UCSD-AML1 (cell line): ENCODE measurements at regions not wholly inside any gene's neighbourhood (a gene's known extent, or its start where the extent isn't known, plus 50 kb on each side); places are given as distances from the start of the nearest gene placed in this dataset.
"Not testable (repeated sequence)": the region's sequence is repeated elsewhere in the genome, so short reads cannot be mapped to it uniquely, and the experiment has no call there.

Experiments
- DNase-seq: peaks from one replicate; lab custom pipeline; 2025; ENCODE audit not compliant: unreplicated experiment; lab: John Stamatoyannopoulos, UW

DNA sequence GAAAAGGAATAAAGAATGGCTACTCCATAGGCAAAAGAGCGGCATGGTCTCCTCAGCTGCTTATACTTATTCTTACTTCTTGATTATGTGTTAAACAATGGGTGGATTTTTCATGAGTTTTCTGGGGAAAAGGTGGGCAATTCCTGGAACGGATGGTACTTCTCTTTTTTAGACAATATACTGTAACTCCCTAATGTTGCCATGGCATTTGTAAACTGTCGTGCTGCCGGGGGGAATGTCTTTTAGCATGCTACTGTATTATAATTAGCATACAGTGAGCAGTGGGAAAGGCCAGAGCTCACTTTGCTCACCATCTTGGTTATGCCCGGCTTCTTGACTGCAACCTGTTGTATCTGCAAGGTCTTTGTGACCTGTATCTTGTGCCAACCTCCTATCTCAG lies 372.1 kb upstream of the AKR1E2 start:
- no peak for DNase-seq

DNA sequence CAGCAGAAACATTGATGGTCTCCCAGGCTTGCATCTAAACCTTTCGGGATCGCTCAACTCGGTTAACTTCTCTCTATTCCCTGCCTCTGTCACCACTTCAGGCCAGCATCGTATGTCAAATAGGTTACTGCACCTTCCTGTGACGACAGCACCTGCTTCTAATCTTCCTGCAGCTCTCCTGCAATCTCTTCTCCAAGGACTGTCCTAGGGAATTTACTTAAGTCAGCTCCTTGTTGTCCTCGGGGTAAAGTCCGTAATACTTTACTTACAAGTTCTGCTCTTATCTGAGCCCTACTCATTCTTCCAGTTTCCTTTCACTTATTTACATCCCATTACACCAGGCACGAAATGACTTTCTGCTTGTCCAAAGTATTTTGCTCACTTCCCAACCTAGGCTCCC lies 372.7 kb upstream of the AKR1E2 start:
- DNase-seq: no peak

DNA sequence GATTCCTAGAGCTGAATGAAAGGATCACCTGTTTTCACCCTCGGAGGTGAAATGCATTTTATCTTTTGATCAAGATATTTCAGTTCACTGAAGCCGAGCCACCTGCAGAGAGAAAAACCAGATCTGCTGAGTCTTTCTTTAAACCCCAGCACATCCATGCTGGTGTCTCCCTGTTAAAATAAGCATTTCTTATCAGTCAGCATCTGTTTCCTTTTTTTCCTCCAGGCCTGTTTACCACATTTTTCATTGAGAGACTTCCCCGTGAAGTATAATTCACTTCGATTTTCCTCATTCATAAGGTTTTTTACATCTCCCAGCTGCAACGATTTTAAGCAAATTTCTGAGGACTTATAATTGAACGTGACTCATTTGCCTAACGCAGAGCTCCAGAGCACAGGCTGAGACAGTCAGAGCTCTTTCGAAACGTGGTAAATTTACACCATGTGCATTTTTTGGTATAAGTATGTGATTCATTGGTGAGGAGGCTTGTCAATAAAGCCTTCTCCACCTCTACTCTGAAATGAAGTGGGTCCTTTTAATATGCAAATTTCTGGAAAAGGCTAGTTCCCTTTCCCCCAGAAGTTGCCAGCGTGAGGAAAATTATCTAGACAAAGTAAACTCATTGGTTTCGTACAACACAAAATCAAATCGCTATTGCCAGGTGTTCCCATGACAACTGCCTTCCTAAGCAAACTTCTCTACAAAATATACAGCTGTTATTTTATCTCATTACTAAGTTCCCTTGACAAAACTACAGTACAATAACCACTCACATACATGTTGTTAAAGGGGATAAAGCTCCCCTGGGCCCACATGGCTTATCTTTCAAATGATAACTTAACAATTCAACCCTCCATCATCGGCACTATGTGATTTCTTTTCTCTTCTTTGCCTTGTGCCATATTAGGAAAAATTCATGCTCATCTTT lies 374.8 kb upstream of the AKR1E2 start:
- DNase-seq: no peak

DNA sequence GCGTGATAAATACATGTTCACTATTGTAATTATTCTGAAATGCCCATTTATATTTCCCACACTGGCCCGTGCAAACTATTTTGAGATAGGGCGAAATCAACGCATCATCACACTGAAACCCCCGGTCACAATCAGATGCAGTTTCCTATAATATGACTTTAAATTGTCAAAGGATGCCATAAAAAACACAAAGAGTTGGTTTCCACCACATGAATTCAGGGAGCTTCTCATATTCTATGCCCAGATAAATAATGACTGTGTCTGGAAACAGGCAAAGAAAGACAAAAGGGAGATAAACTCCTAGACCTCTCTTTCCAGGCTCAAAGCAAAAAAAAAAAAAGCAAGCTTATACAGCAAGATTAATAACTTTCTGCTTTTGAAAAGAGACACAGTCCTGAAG lies 375.8 kb upstream of the AKR1E2 start:
- no peak for DNase-seq

DNA sequence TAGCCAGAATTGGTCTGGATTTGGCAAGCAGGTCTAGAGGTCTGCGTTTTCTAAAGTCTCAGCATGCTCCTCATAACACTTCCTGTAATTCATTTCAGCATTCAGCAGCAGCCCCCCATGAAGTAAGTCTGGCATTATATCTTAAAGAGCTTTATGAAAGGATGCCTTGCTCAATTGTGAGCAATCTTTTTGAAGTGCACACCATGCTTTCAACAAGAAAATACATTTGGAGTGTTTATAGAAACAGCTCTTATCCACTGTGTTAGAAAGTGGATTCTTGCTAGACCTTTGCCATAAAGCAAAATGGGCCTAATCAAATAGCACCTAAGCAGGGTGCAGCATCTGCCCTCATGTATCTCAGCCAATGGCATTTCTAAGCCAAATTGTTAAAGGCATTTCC lies 378.0 kb upstream of the AKR1E2 start:
- no peak for DNase-seq

DNA sequence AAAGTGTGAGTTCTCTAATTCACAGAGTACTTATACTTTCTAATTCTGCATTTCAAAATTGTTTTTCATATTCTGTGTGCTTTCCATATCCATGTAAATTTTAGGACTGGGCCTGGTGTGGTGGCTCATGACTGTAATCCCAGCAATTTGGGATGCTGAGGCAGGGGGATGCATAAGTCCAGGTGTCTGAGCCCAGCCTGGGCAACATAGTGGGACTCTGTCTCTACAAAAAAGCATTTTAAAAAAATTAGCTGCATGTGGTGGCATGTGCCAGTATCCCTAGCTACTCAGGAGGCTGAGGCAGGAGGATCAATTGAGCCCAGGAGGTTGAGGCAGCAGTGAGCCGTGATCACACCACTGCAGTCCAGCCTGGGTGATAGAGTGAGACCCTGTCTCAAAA lies 382.6 kb upstream of the AKR1E2 start:
- no peak for DNase-seq

DNA sequence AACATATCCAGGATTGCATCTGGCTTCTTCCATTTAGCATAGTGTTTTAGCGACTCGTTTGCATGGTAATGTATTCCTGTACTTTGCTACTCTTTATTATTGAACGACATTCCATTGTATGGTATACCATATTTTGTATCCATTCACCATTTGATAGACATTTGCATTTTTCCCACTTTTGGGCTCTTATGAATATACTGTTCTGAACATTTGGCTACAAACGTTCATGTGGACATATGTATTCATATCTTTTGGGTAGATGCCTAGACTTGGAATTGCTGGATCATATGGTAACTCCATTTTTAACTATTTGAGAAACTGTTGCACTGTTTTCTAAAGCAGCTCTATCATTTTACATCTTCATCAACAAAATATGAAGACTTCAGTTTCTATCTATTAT lies 383.7 kb upstream of the AKR1E2 start:
- no peak for DNase-seq

DNA sequence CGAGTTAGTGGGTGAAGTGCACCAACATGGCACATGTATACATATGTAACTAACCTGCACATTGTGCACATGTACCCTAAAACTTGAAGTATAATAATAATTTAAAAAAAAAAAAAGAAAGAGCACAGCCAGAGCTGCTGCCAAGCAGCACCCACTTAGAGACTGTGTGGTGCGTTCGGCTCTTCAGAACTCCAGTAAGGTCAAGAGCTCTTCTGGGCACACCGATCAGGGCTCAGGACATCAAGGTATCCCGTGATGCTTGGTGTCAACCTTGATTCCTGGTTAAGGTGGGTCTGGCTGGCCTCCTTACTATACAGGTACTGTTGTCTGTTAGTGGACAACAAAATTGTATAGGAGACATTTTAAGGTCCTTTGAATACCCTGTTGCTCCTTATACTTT lies 385.7 kb upstream of the AKR1E2 start:
- DNase-seq: no peak

DNA sequence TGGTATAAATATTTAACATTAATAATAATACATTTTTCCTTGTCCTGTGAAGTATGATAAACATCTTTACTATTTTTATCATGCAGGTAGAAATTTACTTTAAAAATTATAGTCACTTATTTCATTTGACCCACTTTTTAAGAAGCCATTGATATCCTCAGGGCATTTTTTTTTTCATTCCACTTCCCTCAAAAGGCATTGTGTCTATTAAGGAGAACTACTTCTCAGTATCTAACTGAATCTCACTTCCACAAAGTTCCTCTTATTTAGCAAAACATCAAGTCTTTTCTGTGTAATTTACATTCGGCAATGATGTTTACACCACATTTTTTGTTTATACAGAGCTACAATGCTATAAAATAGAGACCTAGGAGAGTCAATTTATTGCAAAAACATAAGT lies 388.2 kb upstream of the AKR1E2 start:
- no peak for DNase-seq

DNA sequence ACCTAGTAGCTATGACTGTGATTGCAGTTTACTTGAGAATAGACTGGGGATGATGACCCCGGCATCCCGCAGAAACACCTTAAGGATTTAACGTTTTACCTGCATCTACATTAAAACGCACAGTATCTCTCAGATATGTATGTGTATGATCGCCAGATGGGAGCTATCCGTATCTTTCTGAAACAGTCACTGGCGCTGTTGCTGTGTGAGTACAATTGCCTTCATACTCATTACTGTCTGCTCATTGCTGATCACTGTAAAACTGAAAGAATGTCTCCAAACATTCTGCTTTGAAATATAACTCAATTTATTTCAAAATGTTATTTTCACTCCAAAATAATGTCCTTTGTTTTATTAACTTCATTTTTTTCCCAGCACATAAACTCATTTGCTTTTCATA lies 388.9 kb upstream of the AKR1E2 start:
- no peak for DNase-seq

DNA sequence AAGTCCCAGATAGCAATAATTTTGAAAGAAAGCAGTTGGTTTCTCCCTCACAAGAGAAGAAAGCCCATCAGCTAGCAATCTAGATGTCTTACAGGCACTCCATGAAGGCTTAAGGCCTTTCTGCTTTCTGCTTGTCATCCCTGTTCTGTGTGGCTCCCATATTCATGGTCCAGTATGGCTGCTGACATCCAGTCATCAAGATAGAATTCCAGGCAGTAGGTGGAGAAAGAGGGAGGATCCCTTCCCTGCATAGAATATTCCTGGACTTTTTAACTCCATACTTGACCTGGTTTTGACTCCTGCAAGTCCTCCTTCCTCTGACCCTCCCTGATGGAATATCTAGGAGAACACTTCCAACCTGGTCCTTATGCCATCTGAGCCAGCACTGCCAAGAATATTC lies 389.9 kb upstream of the AKR1E2 start:
- DNase-seq: no peak

DNA sequence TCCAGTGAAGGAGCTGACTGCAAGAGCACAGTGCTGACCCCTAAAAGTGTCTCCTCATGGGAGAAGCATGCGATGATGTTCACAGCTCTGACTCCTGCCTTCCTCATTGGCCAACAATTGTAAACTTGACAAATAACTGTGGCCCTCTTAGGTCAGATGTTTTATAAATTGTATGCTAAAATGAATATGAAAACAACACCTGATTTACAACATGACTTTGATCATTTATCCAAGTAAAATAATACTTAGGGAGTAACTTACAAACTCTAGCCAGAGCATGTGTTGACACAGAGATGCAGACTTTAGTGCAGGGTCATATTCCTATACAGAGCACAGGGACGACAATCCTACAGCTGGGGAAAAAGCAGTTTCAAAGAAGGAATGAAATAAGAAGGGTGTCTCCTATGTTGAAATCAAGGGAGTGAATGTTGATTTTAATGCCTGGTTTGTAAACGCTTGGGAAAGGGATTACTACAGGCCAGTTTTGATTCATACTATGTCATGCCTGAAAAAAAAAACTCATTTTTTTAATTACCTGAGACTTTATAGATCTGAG lies 391.4 kb upstream of the AKR1E2 start:
- DNase-seq: no peak

DNA sequence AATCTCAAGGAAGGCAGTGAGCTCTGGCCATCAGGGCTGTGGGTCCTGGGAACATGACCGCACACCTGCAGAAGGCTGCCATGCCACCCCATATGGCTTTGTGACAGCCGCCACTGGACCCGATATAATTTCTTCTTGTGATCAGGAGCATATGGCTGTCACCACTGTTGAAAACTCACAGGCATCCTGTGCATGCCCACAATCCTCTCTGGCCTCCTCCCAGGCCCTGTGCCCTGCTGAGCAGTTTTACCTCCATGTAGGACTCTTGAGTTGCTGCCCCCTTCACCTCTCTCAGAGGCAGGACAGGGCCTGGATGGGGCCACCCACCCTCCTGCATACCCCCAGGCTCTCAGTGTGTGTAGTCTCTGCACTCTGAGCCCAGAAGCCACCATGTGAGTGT lies 391.9 kb upstream of the AKR1E2 start:
- DNase-seq: no peak

DNA sequence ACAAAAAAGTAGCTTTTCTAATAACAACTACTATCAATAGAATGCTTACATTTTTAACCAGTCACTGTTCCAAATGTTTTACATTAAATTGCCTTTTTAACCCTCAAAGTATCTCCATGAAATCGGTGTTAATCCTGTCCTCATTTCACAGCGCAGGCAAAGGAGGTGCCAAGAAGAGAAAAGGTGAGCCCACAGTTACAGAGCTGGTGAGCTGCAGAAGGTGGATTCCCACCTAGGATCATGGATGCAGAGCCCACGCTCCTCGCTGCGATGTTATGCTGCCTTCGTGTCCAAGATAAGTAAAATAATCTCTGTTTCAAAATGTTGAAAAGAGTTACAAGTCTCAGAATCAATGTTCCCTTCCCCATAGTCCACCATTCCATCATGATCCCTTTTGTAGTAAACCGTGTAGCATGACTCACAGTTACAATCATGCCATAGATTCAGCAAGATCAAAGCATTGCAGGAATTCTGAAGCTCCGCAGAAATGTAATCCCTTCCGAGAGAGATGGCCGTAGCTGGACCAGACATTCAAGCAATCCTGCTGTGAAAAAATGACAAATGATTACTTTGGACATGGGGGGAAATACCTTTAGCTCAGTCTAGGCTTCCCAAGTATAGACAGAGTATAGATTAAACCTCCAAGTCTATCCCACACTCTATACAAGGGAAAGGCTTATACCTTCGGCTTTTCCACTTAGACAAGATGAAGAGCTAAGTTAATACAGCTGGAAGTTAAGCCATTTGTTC lies 394.7 kb upstream of the AKR1E2 start:
- DNase-seq: no peak

DNA sequence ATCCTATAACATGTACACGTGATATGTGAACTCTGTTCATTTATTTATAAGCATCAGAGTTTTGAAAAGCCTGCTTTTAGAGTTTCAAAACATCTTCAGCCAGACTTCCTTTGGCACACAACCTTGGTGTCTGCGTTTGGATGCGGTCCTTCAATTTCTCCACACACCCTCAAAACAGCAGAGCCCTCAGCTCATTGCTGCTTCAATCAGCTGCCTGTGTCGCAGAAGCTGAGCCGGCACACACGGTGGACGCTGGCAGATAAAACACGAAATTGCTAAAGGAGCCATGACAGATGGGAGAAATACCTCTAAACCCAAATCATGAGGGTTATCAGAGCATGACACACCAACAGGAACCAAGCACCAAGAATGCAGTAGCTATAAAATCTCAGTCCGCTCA lies 396.4 kb upstream of the AKR1E2 start:
- DNase-seq: no peak

DNA sequence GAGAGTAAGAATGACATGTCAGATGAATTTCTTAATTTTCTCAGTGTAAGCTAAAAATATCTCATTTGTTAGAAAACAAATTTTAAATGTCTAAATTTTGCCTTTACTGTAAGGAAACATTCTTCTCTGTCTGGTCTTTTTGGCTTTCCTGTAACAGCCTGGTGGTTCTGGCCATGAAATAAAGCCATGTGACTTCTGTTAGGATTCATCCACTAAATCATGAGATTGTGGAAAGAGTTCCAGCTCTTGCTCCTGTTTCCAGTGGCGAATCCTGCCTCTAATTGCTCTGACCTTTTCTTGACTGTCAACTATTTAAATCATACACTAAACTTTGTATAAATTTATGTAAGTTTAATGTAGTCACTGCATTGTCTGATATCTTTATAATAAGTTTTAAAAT lies 398.5 kb upstream of the AKR1E2 start:
- no peak for DNase-seq

DNA sequence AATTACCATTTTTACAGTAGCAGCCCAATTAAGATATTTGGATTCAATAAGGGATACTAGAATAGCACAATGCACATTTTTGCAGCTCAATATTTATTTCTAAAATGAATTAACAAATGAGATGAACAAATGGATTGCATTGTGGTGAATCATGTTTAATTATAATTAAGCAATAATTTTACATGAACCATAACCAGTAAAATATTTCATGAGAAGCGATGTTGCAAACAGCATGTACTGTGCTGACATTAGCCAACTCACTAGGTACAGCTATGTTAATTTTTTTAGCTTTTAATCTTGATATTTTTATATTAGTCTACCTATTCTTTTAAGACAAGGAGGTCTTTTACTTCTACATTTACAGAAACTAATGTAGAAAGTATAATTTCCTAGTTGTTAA lies 399.1 kb upstream of the AKR1E2 start:
- no peak for DNase-seq

DNA sequence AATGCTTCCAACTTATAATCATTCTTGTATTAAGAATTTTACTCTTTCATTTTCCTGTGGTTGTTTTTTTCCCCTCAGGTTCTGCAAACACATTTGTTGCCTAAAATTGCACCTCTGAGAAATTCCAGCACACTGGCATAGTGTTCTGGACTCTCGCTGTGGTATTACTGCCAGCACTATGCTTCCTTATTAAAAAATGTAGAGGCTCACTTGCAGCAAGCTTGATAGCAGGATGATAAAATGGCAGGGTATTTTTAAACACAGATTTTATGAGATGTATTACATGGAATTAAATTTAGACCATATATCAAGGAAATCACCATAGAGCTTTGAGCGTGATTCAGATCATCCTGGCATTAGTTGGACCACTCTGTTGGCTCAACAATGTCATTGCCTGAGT lies 416.7 kb upstream of the AKR1E2 start:
- DNase-seq: no peak

DNA sequence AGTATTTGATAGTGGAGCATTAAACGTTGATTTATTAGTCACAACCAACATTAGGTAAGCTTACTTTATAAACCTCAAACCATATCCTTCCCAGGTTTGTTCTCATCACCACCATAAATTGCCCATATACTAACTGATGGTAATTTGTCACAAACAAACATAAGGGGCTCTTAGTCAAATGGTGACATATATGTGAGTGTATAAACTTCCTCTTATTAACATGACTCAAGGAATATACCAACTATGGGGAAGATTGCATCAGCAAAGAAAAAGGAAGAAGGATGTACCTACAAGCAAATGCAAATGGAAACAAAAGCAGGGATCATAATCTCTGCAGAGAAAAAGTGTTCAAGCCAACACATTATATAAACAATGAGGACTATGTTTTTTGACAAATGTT lies 418.2 kb upstream of the AKR1E2 start:
- DNase-seq: no peak

DNA sequence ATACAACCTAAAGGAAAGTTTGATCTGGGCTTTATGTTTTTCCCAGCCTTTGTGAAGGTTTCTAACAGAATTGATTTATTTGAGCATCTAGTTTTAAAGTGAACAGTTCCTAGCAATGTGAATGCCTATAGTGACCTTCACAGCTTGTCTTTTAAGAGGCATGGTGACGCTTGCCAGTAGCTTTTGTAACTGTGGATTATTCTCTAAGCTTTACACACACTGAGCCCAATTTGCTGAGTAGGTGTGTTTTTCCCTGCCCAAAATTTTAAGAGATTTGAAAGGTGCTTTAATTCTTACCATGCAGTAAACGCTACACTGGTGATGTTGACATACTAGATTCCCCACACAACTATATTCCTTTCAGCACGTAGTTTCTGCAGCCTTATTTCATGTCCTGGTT lies 420.2 kb upstream of the AKR1E2 start:
- DNase-seq: no peak

DNA sequence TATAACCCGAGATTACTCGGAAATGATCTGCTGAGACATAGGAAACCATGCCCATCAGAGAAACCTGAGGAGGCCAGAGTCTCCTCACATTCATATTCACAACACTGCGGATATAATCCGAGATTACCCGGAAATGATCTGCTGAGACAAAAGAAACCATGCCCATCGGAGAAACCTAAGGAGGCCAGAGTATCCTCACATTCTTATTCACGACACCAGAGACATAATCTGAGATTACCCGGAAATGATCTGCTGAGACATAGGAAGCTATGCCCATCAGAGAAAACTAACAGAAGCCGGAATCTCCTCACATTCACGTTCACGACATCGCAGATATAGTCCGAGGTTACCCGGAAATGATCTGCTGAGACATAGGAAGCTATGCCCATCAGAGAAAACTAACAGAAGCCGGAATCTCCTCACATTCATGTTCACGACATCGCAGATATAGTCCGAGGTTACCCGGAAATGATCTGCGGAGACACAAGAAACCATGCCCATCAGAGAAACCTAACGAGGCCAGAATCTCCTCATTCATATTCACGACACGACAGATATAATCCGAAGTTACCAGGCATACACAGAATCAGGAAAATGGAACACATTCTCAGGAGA lies 422.3 kb upstream of the AKR1E2 start:
- no peak for DNase-seq

DNA sequence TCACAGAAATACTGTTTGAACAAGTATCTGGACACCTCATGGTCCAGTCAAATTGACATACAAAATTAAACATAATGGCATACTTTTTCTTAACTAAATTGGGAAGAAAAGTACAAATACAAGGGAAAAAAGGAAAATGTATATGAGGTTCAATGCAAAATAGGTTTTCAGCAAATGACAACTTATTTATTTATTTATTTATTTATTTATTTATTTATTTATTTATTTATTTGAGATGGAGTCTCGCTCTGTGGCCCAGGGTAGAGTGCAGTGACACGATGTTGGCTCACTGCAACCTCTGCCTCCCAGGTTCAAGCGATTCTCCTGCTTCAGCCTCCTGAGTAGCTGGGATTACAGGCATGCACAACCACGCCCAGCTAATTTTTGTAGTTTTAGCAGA lies 424.9 kb upstream of the AKR1E2 start:
- not testable (repeated sequence) for DNase-seq
